Renal cortex interstitium (tissue), 11 donors: ENCODE measurements at regions not wholly inside any gene's neighbourhood (a gene's known extent, or its start where the extent isn't known, plus 50 kb on each side); places are given as distances from the start of the nearest gene placed in this dataset.

Experiments used
- DNase-seq, 11 donors: peaks; one replicate each; pipeline ENCODE4 v3.0.0-alpha.2; 2013; ENCODE audit warnings: low read depth in 9 of 11, low spot score in 4 of 11; ENCODE audit errors: extremely low read depth in 1 of 11

GRCh38 chr4:96598465-96598864 lies 758.6 kb downstream of the PDHA2 start:
- DNase-seq: peak in 10 of 11 donors; percentile 5 to 47 (median 21)

- no peak for DNase-seq
Observed at GRCh38 chr4:96599752-96600151, 759.9 kb downstream of the PDHA2 start.

GRCh38 chr4:96602661-96603060 lies 762.8 kb downstream of the PDHA2 start:
- DNase-seq: no peak

- no peak for DNase-seq
Observed at GRCh38 chr4:96603641-96604040, 763.7 kb downstream of the PDHA2 start.

GRCh38 chr4:96606451-96606850 lies 766.6 kb downstream of the PDHA2 start:
- DNase-seq: no peak

- DNase-seq: no peak
Observed at GRCh38 chr4:96626023-96626422, 786.1 kb downstream of the PDHA2 start.

GRCh38 chr4:96630839-96631238 lies 790.9 kb downstream of the PDHA2 start:
- no peak for DNase-seq

GRCh38 chr4:96637971-96638412 lies 798.1 kb downstream of the PDHA2 start:
- DNase-seq: peak in 6 of 11 donors; percentile 12 to 31 (median 18)

- no peak for DNase-seq
Observed at GRCh38 chr4:96639932-96640331, 800.0 kb downstream of the PDHA2 start.

GRCh38 chr4:96642490-96642889 lies 802.6 kb downstream of the PDHA2 start:
- DNase-seq: no peak

GRCh38 chr4:96646146-96646545 lies 806.3 kb downstream of the PDHA2 start:
- no peak for DNase-seq

GRCh38 chr4:96649536-96649935 lies 809.6 kb downstream of the PDHA2 start:
- no peak for DNase-seq

GRCh38 chr4:96652158-96652557 lies 812.3 kb downstream of the PDHA2 start:
- no peak for DNase-seq

- no peak for DNase-seq
Observed at GRCh38 chr4:96652821-96653220, 812.9 kb downstream of the PDHA2 start.

GRCh38 chr4:96654045-96654444 lies 814.2 kb downstream of the PDHA2 start:
- DNase-seq: no peak

- no peak for DNase-seq
Observed at GRCh38 chr4:96670381-96670780, 830.5 kb downstream of the PDHA2 start.

- no peak for DNase-seq
Observed at GRCh38 chr4:96675416-96675815, 835.5 kb downstream of the PDHA2 start.

- no peak for DNase-seq
Observed at GRCh38 chr4:96675896-96676295, 836.0 kb downstream of the PDHA2 start.

GRCh38 chr4:96676754-96677435 lies 837.0 kb downstream of the PDHA2 start:
- no peak for DNase-seq

- DNase-seq: no peak
Observed at GRCh38 chr4:96677499-96677898, 837.6 kb downstream of the PDHA2 start.

- DNase-seq: no peak
Observed at GRCh38 chr4:96681218-96681617, 841.3 kb downstream of the PDHA2 start.
